C4-2B (cell line): ENCODE measurements at regions not wholly inside any gene's neighbourhood (a gene's known extent, or its start where the extent isn't known, plus 50 kb on each side); places are given as distances from the start of the nearest gene placed in this dataset.
"Not testable (repeated sequence)": the region's sequence is repeated elsewhere in the genome, so short reads cannot be mapped to it uniquely, and the experiment has no call there.

ENCODE experiments used
- CTCF ChIP-seq: fragments of 450-650 bp; conservative IDR thresholded peaks from 2 replicates; pipeline ENCODE4 v1.5.1; 2017; ENCODE audit warnings: mild to moderate bottlenecking
- ZFX ChIP-seq: fragments of 450-650 bp; IDR thresholded peaks from 2 replicates; pipeline ENCODE4 v1.6.1; 2017

GRCh38 chr6:82103171-82103570 is 144.4 kb downstream of the IBTK start:
- TF ChIP-seq CTCF, ZFX: not testable (repeated sequence)
